Astrocyte (in vitro differentiated cells and primary cell): ENCODE measurements at regions not wholly inside any gene's neighbourhood (a gene's known extent, or its start where the extent isn't known, plus 50 kb on each side); places are given as distances from the start of the nearest gene placed in this dataset.

Experiments
- DNase-seq: peaks from one replicate; pipeline ENCODE4 v3.0.0-alpha.2; 2010; ENCODE audit warnings: low read depth
- FAIRE-seq: peaks from 2 replicates; lab custom pipeline; 2011; peaks lifted over from hg19 to GRCh38; lab: Jason Lieb, UNC
- H2AFZ ChIP-seq: 2 replicates; pipeline ENCODE4 v1.6.0; 2012; ENCODE audit warnings: low read depth, low read length, inconsistent platforms
- H3K27ac ChIP-seq: 2 replicates; pipeline ENCODE4 v1.5.1; 2011; ENCODE audit warnings: low read depth, low read length, inconsistent platforms
- H3K27me3 ChIP-seq: 2 replicates; pipeline ENCODE4 v1.6.0; 2011; ENCODE audit warnings: low read length, inconsistent platforms; ENCODE audit not compliant: insufficient read depth
- H3K36me3 ChIP-seq: 2 replicates; pipeline ENCODE4 v1.5.1; 2011; ENCODE audit warnings: low read length, inconsistent platforms; ENCODE audit not compliant: insufficient read depth
- H3K4me1 ChIP-seq: 2 replicates; pipeline ENCODE4 v1.5.1; 2011; ENCODE audit warnings: low read length, inconsistent platforms; ENCODE audit not compliant: insufficient read depth
- H3K4me2 ChIP-seq: 2 replicates; pipeline ENCODE4 v1.6.0; 2012; ENCODE audit warnings: low read length, inconsistent platforms
- H3K4me3 ChIP-seq: 2 replicates; pipeline ENCODE4 v1.5.1; 2011; ENCODE audit warnings: low read depth, mild to moderate bottlenecking, low read length, inconsistent platforms; ENCODE audit not compliant: insufficient read depth
- H3K79me2 ChIP-seq: 2 replicates; pipeline ENCODE4 v1.6.0; 2012; ENCODE audit warnings: mild to moderate bottlenecking, low read length, inconsistent platforms; ENCODE audit not compliant: insufficient read depth
- H3K9ac ChIP-seq: 2 replicates; pipeline ENCODE4 v1.6.0; 2012; ENCODE audit warnings: mild to moderate bottlenecking, low read length, inconsistent platforms
- H3K9me3 ChIP-seq: 2 replicates; pipeline ENCODE4 v1.5.1; 2012; ENCODE audit warnings: low read depth, mild to moderate bottlenecking, low read length, inconsistent platforms; ENCODE audit not compliant: insufficient read depth
- H4K20me1 ChIP-seq: 2 replicates; pipeline ENCODE4 v1.6.0; 2012; ENCODE audit warnings: low read length, inconsistent platforms; ENCODE audit not compliant: insufficient read depth
- H3K27ac Mint-ChIP-seq: one replicate; pipeline ENCODE4 v1.8.0; 2021; ENCODE audit warnings: mild to moderate bottlenecking, mixed read lengths; ENCODE audit not compliant: unreplicated experiment
- H3K27me3 Mint-ChIP-seq: one replicate; pipeline ENCODE4 v1.8.0; 2021; ENCODE audit warnings: low read depth, mixed read lengths; ENCODE audit not compliant: unreplicated experiment
- H3K36me3 Mint-ChIP-seq: one replicate; pipeline ENCODE4 v1.8.0; 2021; ENCODE audit warnings: low read depth, mixed read lengths; ENCODE audit not compliant: unreplicated experiment
- H3K4me1 Mint-ChIP-seq: one replicate; pipeline ENCODE4 v1.8.0; 2021; ENCODE audit warnings: low read depth, mixed read lengths; ENCODE audit not compliant: unreplicated experiment
- H3K4me3 Mint-ChIP-seq: one replicate; pipeline ENCODE4 v1.8.0; 2021; ENCODE audit warnings: mild to moderate bottlenecking, moderate library complexity, mixed read lengths; ENCODE audit not compliant: unreplicated experiment
- H3K9me3 Mint-ChIP-seq: one replicate; pipeline ENCODE4 v1.8.0; 2021; ENCODE audit warnings: mild to moderate bottlenecking, mixed read lengths; ENCODE audit not compliant: unreplicated experiment
- CTCF ChIP-seq: IDR thresholded peaks from 2 replicates; pipeline ENCODE4 v1.5.1; 2011; ENCODE audit warnings: low read depth, mild to moderate bottlenecking, inconsistent platforms, low read length, moderate library complexity; ENCODE audit not compliant: insufficient read depth
- EZH2 ChIP-seq: IDR thresholded peaks from 2 replicates; pipeline ENCODE4 v1.6.1; 2012; ENCODE audit warnings: mild to moderate bottlenecking, low read length, inconsistent platforms; ENCODE audit not compliant: insufficient read depth

GRCh38 chr13:104385404-104385803 is 1319.2 kb upstream of the SLC10A2 start:
- H3K36me3 Mint-ChIP-seq = no peaks in the 10 kb centered on the region
- no peak overlapping the region for H3K27ac Mint-ChIP-seq
- Histone ChIP-seq H3K79me2 (no peaks in the 10 kb centered on the region), H3K4me2 (no peak overlapping the region), H3K9me3 (no peaks in the 10 kb centered on the region), H3K9ac (no peak overlapping the region), H3K4me3 (no peak overlapping the region), H3K36me3 (no peaks in the 10 kb centered on the region), H4K20me1 (no peaks in the 10 kb centered on the region), H3K27ac (no peak overlapping the region), H2AFZ (no peak overlapping the region), H3K4me1 (no peaks in the 10 kb centered on the region), H3K27me3 (no peaks in the 10 kb centered on the region)
- FAIRE-seq = no peak
- peak; percentile 84 for DNase-seq
- no peaks in the 10 kb centered on the region for H3K4me1 Mint-ChIP-seq
- no peak for TF ChIP-seq EZH2
- no peak for TF ChIP-seq CTCF
- no peak overlapping the region for H3K4me3 Mint-ChIP-seq
- peaks cover 3% of the 10 kb centered on the region for H3K9me3 Mint-ChIP-seq
- no peaks in the 10 kb centered on the region for H3K27me3 Mint-ChIP-seq

GRCh38 chr13:104382951-104383350 is 1316.7 kb upstream of the SLC10A2 start:
- TF ChIP-seq EZH2 (no peak), CTCF (no peak)
- H3K4me1 Mint-ChIP-seq = no peaks in the 10 kb centered on the region
- H3K4me2 ChIP-seq = no peak overlapping the region
- DNase-seq (peak; percentile 90), FAIRE-seq (no peak)
- no peak overlapping the region for H2AFZ ChIP-seq
- H3K27ac ChIP-seq = no peak overlapping the region
- H3K36me3 ChIP-seq = no peaks in the 10 kb centered on the region
- no peak overlapping the region for H3K4me3 ChIP-seq
- no peaks in the 10 kb centered on the region for H4K20me1 ChIP-seq
- H3K27me3 ChIP-seq = no peaks in the 10 kb centered on the region
- H3K27ac Mint-ChIP-seq = no peak overlapping the region
- no peaks in the 10 kb centered on the region for H3K36me3 Mint-ChIP-seq
- H3K4me3 Mint-ChIP-seq = no peak overlapping the region
- no peaks in the 10 kb centered on the region for H3K9me3 ChIP-seq
- H3K79me2 ChIP-seq = no peaks in the 10 kb centered on the region
- peaks cover 5% of the 10 kb centered on the region for H3K9me3 Mint-ChIP-seq
- H3K27me3 Mint-ChIP-seq = no peaks in the 10 kb centered on the region
- no peak overlapping the region for H3K9ac ChIP-seq
- H3K4me1 ChIP-seq = no peaks in the 10 kb centered on the region

GRCh38 chr13:104376588-104376987 is 1310.4 kb upstream of the SLC10A2 start:
- no peaks in the 10 kb centered on the region for H4K20me1 ChIP-seq
- FAIRE-seq (no peak), DNase-seq (no peak)
- H3K27ac ChIP-seq = no peak overlapping the region
- no peak for TF ChIP-seq CTCF
- TF ChIP-seq EZH2 = no peak
- Mint-ChIP-seq H3K4me1 (no peaks in the 10 kb centered on the region), H3K4me3 (no peak overlapping the region), H3K36me3 (no peaks in the 10 kb centered on the region), H3K27ac (no peak overlapping the region), H3K9me3 (peaks cover 2% of the 10 kb centered on the region), H3K27me3 (no peaks in the 10 kb centered on the region)
- H3K4me1 ChIP-seq = no peaks in the 10 kb centered on the region
- no peaks in the 10 kb centered on the region for H3K79me2 ChIP-seq
- H2AFZ ChIP-seq = no peak overlapping the region
- H3K4me2 ChIP-seq = no peak overlapping the region
- no peak overlapping the region for H3K9ac ChIP-seq
- no peaks in the 10 kb centered on the region for H3K36me3 ChIP-seq
- H3K9me3 ChIP-seq = no peaks in the 10 kb centered on the region
- no peak overlapping the region for H3K4me3 ChIP-seq
- no peaks in the 10 kb centered on the region for H3K27me3 ChIP-seq
